HG02623 (cell line): ENCODE measurements at regions not wholly inside any gene's neighbourhood (a gene's known extent, or its start where the extent isn't known, plus 50 kb on each side); places are given as distances from the start of the nearest gene placed in this dataset.

Source experiments
- ATAC-seq: cut with Tn5 transposase; IDR thresholded peaks from one replicate; pipeline ENCODE4 v1.9.1; 2021; ENCODE audit warnings: moderate library complexity; ENCODE audit not compliant: unreplicated experiment

DNA sequence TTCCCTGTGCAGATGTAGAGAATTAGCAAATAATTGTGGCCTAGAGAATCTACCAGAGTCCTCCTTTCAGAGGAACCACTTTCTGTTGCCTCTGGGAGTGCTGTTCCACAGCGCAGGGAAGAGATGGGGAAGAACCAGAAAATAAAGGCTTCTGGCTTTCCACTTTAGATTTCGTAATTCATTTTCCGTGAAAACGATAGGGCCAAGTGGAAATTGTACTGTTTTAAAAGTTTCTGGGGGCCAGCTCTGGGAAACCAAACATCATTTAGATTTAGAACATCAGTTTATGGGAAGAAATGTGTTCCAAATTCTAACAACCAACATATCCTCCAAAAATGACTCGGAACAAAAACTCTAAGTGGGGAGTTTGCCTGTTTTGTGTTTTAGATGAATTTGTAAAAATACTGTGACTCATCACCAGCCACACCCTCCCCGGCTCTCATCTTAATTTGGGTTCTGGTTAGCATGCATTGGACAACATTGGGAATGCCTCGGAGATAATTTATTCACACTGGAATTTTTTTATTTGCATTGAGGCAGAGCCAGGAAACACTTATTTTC, 65.2 kb upstream of the LNX1 start:
- no peak for ATAC-seq

DNA sequence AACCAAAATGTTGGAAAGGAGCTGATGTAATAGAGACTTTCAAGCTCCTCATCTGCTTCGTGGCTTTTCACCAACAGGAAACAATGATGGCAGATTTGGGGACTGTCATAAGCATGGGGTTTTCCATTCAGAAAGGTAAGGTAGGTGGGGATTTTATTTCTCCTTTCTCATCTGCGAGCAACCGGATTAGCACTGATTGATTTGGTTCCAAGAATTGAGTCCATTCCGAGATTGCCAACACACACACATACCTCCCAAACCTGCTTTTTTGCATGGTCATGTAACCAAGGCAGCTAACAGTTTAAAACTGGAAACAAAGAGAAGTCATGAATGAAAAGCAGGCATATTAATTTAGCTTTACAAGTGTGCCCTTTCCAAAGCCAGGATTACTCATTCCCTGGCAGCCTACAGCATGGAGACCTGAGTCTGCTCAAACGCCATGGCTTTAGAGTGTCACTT, 63.0 kb upstream of the LNX1 start:
- ATAC-seq = no peak

DNA sequence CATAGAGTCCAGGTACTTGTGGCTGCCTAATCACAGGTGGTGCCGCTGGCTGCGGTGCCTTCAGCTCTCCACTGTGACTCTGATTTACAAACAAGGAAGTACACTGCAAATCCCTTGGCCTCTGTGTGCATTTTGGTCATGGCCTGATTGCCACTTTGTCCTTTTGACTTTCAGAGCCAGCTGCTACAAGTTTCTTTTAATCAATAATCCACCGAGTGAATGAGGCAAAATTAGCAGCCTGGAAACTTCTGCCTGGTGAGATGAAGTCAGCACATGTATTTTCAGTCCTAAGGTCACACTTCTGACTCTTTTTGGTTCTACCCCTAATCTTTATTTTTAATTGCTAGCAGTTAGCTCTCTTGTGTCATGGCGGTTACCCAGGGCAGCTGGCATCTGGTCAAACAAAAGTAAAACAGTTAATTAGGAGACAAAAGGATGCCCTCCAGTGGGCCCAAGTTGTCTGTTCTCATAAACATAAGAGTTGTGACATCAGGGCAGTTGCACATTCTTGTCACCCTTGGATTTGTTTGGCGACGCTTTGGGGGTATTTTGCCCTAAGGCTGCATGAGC, 62.3 kb upstream of the LNX1 start:
- ATAC-seq = peak; percentile 52

DNA sequence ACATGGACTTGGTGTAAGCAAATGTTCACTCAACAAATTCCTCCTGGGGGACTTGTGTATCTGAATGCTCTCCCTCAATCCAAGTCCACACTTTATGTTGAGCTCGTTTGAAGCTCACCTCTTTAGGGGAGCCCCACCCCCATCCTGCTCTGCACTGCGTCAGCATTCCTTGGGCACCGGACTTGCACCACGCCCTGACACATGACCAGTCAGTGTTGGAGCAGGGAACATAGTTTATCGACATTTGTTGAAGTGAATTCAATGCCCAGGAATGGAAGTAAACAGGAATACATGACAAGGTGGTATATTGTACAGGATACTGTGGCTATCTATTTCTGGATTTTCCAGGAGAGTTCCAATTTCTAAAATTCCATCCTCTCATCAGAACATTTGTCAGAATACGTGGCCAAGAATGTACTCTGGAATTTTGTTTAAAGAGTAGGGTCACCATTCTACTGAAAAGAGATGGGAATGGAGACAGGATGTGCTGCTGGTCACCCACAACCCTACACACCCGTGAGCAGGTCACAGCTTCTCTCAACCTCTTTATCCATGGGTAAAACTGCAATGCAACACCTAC, 60.0 kb upstream of the LNX1 start:
- no peak for ATAC-seq

DNA sequence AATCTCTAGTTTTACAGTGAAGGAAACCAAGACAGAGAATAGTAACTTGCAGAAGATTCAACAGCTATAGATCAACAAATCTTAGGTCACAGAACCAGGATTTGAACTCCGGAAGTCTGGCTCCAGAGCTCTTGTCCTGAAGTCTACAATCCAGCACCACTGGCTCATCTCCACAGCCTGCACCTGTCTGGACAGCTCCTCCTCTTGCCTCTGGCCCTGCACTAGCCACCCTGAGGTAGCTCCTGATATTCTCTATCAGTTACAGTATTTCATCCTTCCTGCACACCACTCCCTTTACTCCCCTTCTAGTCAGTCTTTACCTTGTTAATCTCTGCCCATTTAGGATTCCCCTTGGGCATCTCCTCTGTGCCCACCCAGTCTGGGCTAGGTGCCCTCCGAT, 58.1 kb upstream of the LNX1 start:
- ATAC-seq = no peak

DNA sequence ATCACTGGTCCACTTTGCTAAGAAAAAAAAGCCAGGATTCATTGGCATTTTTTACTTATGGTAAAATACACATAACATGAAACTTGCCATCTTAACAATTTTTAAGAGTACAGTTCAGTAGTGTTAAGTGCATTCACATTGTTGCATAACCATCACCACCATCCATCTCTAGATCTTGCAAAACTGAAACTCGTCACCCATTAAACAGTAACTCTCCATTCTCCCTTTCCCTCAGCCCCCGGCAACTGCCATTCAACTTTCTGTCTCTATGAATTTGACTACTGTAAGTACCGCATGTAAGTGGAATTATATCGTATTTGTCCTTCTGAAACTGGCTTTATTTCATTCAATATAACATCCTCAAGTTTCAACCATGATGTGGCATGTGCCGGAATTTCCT, 56.3 kb upstream of the LNX1 start:
- ATAC-seq = peak; percentile 46

DNA sequence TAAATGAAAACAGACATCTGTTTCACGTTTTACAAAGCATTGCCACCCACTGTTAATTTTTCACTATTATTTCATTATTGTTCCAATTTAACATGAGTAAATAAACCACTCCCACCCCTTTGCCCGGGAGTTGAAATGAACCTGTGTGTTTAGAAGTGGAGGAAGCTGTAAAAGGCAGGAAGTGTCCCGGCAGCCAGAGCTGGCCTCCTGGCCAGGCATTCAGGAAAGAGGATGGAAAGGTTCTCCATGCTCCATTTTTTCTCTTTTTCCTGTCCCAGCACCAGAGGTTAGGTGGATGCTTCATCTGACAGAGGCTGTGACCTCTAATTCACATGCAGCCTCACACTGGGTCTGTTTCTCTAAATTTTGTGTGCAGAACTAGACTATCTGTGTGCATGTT, 55.5 kb upstream of the LNX1 start:
- ATAC-seq = no peak

DNA sequence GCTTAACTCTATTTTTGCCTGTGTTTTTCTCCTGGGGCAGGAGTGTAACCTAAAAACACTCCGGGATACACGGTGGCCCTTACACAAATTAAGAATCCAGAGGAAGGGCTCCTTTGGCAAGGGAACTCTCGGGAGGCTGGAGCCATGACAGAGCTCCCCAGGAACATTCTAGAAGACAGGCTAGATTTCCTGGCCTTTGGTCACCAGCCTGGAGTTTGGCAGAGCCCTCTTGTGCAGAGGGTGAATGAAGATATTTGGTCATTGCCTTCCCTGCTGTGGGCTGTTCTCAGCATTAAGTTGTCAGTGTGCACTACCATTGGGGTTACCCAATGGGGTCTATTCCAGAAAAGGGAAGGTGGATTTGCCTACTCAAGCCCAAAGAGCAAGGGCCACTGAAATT, 53.8 kb upstream of the LNX1 start:
- ATAC-seq = no peak

DNA sequence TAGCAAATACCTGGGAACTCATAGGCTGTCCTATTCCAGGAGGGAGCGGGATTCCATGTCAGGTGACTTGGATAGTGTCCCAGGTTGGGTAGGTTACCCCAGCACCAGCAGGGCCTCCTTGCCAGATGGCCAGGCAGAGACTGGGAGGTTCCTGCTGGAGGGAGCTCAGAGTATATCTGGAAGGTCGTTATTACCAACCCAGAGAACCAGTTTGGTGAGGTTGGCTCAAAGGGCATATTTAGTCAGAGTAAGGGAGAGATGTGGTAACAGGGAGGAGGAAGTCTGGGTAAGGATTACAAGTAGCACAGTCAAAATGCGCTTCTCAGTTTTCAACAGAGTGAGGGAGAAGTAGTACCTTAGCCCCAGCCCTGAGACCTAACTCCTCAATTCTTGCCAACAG, 53.3 kb upstream of the LNX1 start:
- no peak for ATAC-seq
